Stomach smooth muscle (tissue), 2 donors: ENCODE measurements at regions not wholly inside any gene's neighbourhood (a gene's known extent, or its start where the extent isn't known, plus 50 kb on each side); places are given as distances from the start of the nearest gene placed in this dataset.

ENCODE experiments used
- H3K27ac ChIP-seq: one replicate; pipeline ENCODE4 v1.7.0; 2013; ENCODE audit warnings: mild to moderate bottlenecking, low read length, inconsistent platforms
- H3K27me3 ChIP-seq, 2 donors: one replicate each; pipeline ENCODE4 v1.7.0; 2013; ENCODE audit warnings: low read length in 2 of 2; ENCODE audit not compliant: insufficient read depth in 2 of 2, control insufficient read depth in 1 of 2
- H3K36me3 ChIP-seq, 2 donors: one replicate each; pipeline ENCODE4 v1.7.0; 2013; ENCODE audit warnings: low read length in 2 of 2; ENCODE audit not compliant: control insufficient read depth in 2 of 2, insufficient read depth in 2 of 2
- H3K4me1 ChIP-seq: one replicate; pipeline ENCODE4 v1.7.0; 2013; ENCODE audit warnings: low read length; ENCODE audit not compliant: control insufficient read depth, insufficient read depth
- H3K4me3 ChIP-seq, 2 donors: one replicate each; pipeline ENCODE4 v1.7.0; 2013; ENCODE audit warnings: low read length in 2 of 2
- H3K9ac ChIP-seq, 2 donors: one replicate each; pipeline ENCODE4 v1.7.0; 2013; ENCODE audit warnings: low read length in 2 of 2, mild to moderate bottlenecking in 1 of 2
- H3K9me3 ChIP-seq, 2 donors: one replicate each; pipeline ENCODE4 v1.7.0; 2013; ENCODE audit warnings: low read length in 2 of 2; ENCODE audit not compliant: control insufficient read depth in 2 of 2
- donor health status: healthy.
- donor health status: Pancreatic carcinoma.

- no peaks in the 10 kb centered on the region for H3K36me3 ChIP-seq
- no peaks in the 10 kb centered on the region for H3K9me3 ChIP-seq
- H3K4me1 ChIP-seq, result no peaks in the 10 kb centered on the region
- H3K27ac ChIP-seq, result no peak overlapping the region
- no peaks in the 10 kb centered on the region for H3K27me3 ChIP-seq
- H3K9ac ChIP-seq, result no peak overlapping the region
- H3K4me3 ChIP-seq, result no peak overlapping the region
These were observed 57.7 kb downstream of the LRRC30 start for GRCh38 chr18:7288544-7288943.

GRCh38 chr18:7290077-7290476, 59.2 kb downstream of the LRRC30 start:
- H3K4me3 ChIP-seq, result no peak overlapping the region
- H3K36me3 ChIP-seq, result no peaks in the 10 kb centered on the region
- no peak overlapping the region for H3K9ac ChIP-seq
- no peaks in the 10 kb centered on the region for H3K27me3 ChIP-seq
- no peaks in the 10 kb centered on the region for H3K4me1 ChIP-seq
- H3K27ac ChIP-seq, result no peak overlapping the region
- no peaks in the 10 kb centered on the region for H3K9me3 ChIP-seq

- Histone ChIP-seq H3K36me3 (no peaks in the 10 kb centered on the region), H3K27ac (no peak overlapping the region), H3K4me1 (no peaks in the 10 kb centered on the region), H3K9ac (no peak overlapping the region), H3K4me3 (no peak overlapping the region), H3K27me3 (no peaks in the 10 kb centered on the region), H3K9me3 (no peaks in the 10 kb centered on the region)
These were observed 60.2 kb downstream of the LRRC30 start for GRCh38 chr18:7291046-7291445.

GRCh38 chr18:7298149-7298548, 67.3 kb downstream of the LRRC30 start:
- Histone ChIP-seq H3K36me3 (no peaks in the 10 kb centered on the region), H3K27me3 (no peaks in the 10 kb centered on the region), H3K9ac (no peak overlapping the region), H3K27ac (no peak overlapping the region), H3K9me3 (peaks cover 0 to 4% of the 10 kb centered on the region in 2 donors), H3K4me1 (no peaks in the 10 kb centered on the region), H3K4me3 (no peak overlapping the region)

DNA sequence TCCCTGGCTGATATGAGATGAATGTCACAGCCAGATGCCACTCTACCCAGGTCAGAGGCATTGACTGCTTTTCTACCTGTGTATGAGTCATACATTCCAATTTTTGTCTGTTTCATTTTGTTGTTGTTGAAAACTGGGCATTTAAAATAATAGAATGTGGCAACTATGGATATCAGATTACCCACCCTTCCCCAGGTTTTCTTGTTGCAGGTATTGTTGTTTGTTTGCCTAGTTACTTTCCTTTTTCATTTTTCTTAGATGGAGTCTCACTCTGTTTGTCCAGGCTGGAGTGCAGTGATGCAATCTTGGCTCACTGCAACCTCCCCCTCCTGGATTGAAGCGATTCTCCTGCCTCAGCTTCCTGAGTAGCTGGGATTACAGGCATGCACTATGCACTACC, 70.2 kb downstream of the LRRC30 start:
- H3K9ac ChIP-seq, result no peak overlapping the region
- no peak overlapping the region for H3K4me3 ChIP-seq
- peaks cover 0 to 4% of the 10 kb centered on the region in 2 donors for H3K9me3 ChIP-seq
- H3K27me3 ChIP-seq, result no peaks in the 10 kb centered on the region
- H3K36me3 ChIP-seq, result no peaks in the 10 kb centered on the region
- no peaks in the 10 kb centered on the region for H3K4me1 ChIP-seq
- H3K27ac ChIP-seq, result no peak overlapping the region

GRCh38 chr18:7303316-7304060, 72.6 kb downstream of the LRRC30 start:
- Histone ChIP-seq H3K4me1 (peaks cover 11% of the 10 kb centered on the region), H3K27ac (no peak overlapping the region), H3K27me3 (no peaks in the 10 kb centered on the region), H3K36me3 (no peaks in the 10 kb centered on the region), H3K9ac (no peak overlapping the region), H3K9me3 (peaks cover 0 to 4% of the 10 kb centered on the region in 2 donors), H3K4me3 (no peak overlapping the region)

DNA sequence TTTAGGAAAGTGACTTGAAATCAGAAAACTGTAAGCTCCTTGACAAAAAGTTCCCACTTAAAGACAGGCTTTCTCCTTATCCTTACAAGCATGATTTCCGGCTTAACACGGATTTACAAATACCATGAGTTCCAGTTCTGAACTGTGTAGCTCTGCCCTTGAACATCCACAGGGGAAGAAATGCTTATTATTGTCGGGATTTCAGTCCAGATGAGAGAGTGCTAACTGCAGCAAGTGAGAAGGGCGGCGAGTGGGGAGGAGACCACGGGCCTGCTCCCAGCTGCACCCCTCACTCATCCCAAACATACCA, 73.1 kb downstream of the LRRC30 start:
- H3K27ac ChIP-seq, result no peak overlapping the region
- H3K36me3 ChIP-seq, result no peaks in the 10 kb centered on the region
- H3K9me3 ChIP-seq, result peaks cover 0 to 4% of the 10 kb centered on the region in 2 donors
- no peak overlapping the region for H3K9ac ChIP-seq
- H3K4me1 ChIP-seq, result peaks cover 11% of the 10 kb centered on the region
- H3K27me3 ChIP-seq, result no peaks in the 10 kb centered on the region
- no peak overlapping the region for H3K4me3 ChIP-seq

DNA sequence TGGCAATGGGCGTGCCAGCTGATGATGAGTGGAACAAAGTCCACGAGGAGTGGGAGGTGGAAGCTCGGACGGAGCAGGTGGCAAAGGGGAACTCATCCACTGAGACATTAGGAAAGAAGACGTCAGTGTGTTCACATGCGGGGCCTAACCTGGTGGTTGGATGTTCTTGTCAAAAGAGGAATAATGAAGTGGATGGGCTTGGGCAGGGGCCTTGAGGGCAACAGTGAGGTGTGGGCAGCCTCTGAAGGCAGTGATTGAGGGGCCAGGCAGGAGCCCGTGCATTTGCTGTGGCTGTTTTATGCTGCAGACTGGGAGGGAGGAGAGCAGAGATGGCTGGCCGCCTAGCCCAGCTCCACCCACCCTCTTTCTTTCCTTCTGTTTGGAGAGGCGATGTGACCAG, 74.5 kb downstream of the LRRC30 start:
- no peak overlapping the region for H3K4me3 ChIP-seq
- no peak overlapping the region for H3K27ac ChIP-seq
- H3K9me3 ChIP-seq, result no peaks in the 10 kb centered on the region
- H3K9ac ChIP-seq, result no peak overlapping the region
- H3K27me3 ChIP-seq, result no peaks in the 10 kb centered on the region
- H3K36me3 ChIP-seq, result no peaks in the 10 kb centered on the region
- H3K4me1 ChIP-seq, result peaks cover 11% of the 10 kb centered on the region

DNA sequence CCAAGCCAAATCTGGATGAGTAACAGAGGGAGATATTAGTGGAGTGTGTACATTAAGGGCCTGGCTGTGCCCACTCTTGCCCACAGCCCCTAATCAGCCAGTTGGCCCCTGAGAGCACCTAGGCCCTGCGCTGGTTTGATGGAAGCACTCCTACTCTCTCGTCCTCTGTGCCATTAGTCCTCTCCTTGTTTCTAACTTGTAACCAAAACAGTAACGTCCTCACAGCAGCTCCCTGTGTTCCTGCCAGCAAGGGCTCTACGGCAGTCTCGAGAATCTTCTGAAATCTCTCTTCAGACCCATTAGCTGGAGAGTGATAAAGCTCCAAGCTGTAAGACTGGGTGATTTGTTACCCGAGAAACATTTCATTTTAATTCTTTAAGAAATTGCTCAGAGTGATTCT, 76.1 kb downstream of the LRRC30 start:
- H3K27ac ChIP-seq, result peak overlapping the region; percentile 75

GRCh38 chr18:7307526-7307925, 76.6 kb downstream of the LRRC30 start:
- H3K4me1 ChIP-seq, result peaks cover 11% of the 10 kb centered on the region
- peak overlapping the region in 1 of 2 donors; percentile 29 for H3K9ac ChIP-seq
- H3K27ac ChIP-seq, result peak overlapping the region; percentile 75
- H3K36me3 ChIP-seq, result no peaks in the 10 kb centered on the region
- no peak overlapping the region for H3K4me3 ChIP-seq
- H3K27me3 ChIP-seq, result no peaks in the 10 kb centered on the region
- peaks cover 0 to 2% of the 10 kb centered on the region in 2 donors for H3K9me3 ChIP-seq

More for the DNA sequence above, 76.1 kb downstream of the LRRC30 start:
- Histone ChIP-seq H3K27me3 (no peaks in the 10 kb centered on the region), H3K9ac (peak overlapping the region in 1 of 2 donors; percentile 21), H3K4me1 (peaks cover 11% of the 10 kb centered on the region), H3K4me3 (no peak overlapping the region), H3K36me3 (no peaks in the 10 kb centered on the region), H3K9me3 (peaks cover 0 to 2% of the 10 kb centered on the region in 2 donors)

- Histone ChIP-seq H3K36me3 (no peaks in the 10 kb centered on the region), H3K27ac (no peak overlapping the region), H3K4me1 (peaks cover under 1% of the 10 kb centered on the region), H3K9me3 (no peaks in the 10 kb centered on the region), H3K27me3 (no peaks in the 10 kb centered on the region), H3K4me3 (no peak overlapping the region), H3K9ac (no peak overlapping the region)
These were observed 86.9 kb downstream of the LRRC30 start for GRCh38 chr18:7317804-7318231.
